Stomach smooth muscle (tissue), 2 donors: ENCODE measurements at regions not wholly inside any gene's neighbourhood (a gene's known extent, or its start where the extent isn't known, plus 50 kb on each side); places are given as distances from the start of the nearest gene placed in this dataset.

Experiments
- H3K27ac ChIP-seq: one replicate; pipeline ENCODE4 v1.7.0; 2013; ENCODE audit warnings: mild to moderate bottlenecking, low read length, inconsistent platforms
- H3K27me3 ChIP-seq, 2 donors: one replicate each; pipeline ENCODE4 v1.7.0; 2013; ENCODE audit warnings: low read length in 2 of 2; ENCODE audit not compliant: insufficient read depth in 2 of 2, control insufficient read depth in 1 of 2
- H3K36me3 ChIP-seq, 2 donors: one replicate each; pipeline ENCODE4 v1.7.0; 2013; ENCODE audit warnings: low read length in 2 of 2; ENCODE audit not compliant: control insufficient read depth in 2 of 2, insufficient read depth in 2 of 2
- H3K4me1 ChIP-seq: one replicate; pipeline ENCODE4 v1.7.0; 2013; ENCODE audit warnings: low read length; ENCODE audit not compliant: control insufficient read depth, insufficient read depth
- H3K4me3 ChIP-seq, 2 donors: one replicate each; pipeline ENCODE4 v1.7.0; 2013; ENCODE audit warnings: low read length in 2 of 2
- H3K9ac ChIP-seq, 2 donors: one replicate each; pipeline ENCODE4 v1.7.0; 2013; ENCODE audit warnings: low read length in 2 of 2, mild to moderate bottlenecking in 1 of 2
- H3K9me3 ChIP-seq, 2 donors: one replicate each; pipeline ENCODE4 v1.7.0; 2013; ENCODE audit warnings: low read length in 2 of 2; ENCODE audit not compliant: control insufficient read depth in 2 of 2
- donor health status: healthy.
- donor health status: Pancreatic carcinoma.

DNA sequence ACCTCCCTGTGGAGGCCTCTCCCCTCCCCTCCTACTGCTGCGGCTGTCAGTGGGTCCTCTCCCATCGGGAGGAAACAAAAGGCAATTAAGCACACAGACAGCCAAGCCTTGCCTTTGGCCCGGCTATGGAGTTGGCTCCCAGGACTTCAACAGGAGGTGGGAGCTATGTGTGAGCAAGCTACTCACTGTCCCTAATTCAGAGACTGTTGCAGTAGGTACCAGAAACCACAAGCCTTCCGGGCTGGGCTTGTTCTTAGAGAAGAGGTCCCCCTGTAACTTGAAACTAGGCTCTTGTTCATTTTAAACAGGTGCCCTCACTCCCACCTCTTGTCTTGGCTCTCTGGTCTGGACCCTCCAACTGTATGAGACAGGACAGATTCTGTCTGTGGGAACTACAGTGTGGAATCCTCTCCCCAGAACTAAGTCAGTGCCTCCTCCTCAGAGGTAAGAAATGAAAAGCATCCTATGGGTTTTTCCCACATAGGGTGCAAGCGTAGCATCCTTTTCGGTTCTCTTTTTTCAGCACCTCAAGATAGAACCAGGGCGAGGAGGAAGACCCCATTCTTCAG lies 561.1 kb downstream of the EBF1 start:
- no peaks in the 10 kb centered on the region for H3K9me3 ChIP-seq
- H3K27me3 ChIP-seq = peaks cover 0 to 2% of the 10 kb centered on the region in 2 donors
- H3K4me1 ChIP-seq = no peaks in the 10 kb centered on the region
- no peak overlapping the region for H3K9ac ChIP-seq
- no peak overlapping the region for H3K27ac ChIP-seq
- H3K36me3 ChIP-seq = no peaks in the 10 kb centered on the region
- H3K4me3 ChIP-seq = no peak overlapping the region

DNA sequence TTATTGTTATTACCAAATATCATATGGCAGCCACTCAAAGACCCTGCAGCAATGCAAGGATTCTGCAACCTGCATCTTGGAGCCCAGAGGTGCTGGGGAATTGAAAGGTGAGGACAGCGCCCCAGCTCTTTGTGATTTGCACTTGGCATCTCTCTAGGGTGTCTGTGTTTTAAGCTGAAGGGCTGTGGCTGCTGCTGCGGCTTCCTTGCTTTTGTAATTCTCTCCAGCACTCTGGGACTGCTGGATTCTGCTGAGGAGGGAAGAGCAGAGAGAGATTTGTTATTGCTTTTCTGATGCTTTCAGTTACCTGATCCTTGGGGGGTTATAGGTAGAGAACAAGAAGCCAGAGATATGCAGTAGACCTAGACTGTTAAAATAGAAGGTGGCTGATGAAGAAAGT lies 562.4 kb downstream of the EBF1 start:
- Histone ChIP-seq H3K9ac (no peak overlapping the region), H3K27me3 (peaks cover 0 to 2% of the 10 kb centered on the region in 2 donors), H3K9me3 (no peaks in the 10 kb centered on the region), H3K27ac (no peak overlapping the region), H3K36me3 (no peaks in the 10 kb centered on the region), H3K4me1 (no peaks in the 10 kb centered on the region), H3K4me3 (no peak overlapping the region)

DNA sequence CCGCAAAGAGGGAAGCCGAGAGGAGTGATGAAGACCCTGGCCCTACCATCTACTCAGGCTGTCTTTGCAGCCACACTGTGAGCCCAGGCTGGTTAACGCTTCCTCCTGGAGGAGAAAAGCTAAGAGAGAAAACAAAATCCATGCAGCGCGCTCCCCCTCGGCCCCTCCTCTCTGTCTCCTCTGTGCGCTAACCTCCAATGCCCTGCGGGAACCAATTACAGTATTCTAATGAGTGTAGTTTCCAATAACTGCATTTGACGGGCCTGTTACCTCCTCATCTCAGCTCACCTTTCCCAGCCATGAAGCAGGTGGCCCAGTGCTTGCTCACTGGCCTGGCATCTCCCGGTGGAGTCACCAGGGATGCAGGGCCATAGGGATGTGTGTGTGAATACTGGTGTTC lies 565.5 kb downstream of the EBF1 start:
- no peak overlapping the region for H3K9ac ChIP-seq
- no peaks in the 10 kb centered on the region for H3K27me3 ChIP-seq
- H3K36me3 ChIP-seq = no peaks in the 10 kb centered on the region
- no peaks in the 10 kb centered on the region for H3K4me1 ChIP-seq
- H3K4me3 ChIP-seq = no peak overlapping the region
- H3K9me3 ChIP-seq = no peaks in the 10 kb centered on the region
- H3K27ac ChIP-seq = no peak overlapping the region

DNA sequence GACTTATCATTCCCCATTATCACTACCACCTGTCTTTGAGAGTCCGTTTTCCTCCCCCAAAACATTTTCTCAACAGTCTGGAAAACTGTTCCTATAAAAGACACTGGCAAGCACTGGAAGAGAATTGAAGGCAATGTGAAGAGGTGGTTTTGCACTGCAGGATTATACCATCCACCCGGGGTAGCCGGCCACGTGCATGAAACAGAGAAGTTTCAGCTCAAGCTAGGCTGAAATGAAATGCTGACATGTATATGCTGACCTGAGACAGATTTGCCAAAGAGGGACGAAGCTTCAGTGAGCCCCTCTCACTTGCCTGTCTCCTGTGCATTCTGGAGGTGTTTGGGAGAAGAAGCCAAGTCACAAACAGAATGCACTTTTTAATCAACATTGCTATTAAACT lies 567.0 kb downstream of the EBF1 start:
- Histone ChIP-seq H3K27ac (no peak overlapping the region), H3K27me3 (no peaks in the 10 kb centered on the region), H3K4me3 (no peak overlapping the region), H3K9me3 (no peaks in the 10 kb centered on the region), H3K9ac (no peak overlapping the region), H3K36me3 (no peaks in the 10 kb centered on the region), H3K4me1 (no peaks in the 10 kb centered on the region)

DNA sequence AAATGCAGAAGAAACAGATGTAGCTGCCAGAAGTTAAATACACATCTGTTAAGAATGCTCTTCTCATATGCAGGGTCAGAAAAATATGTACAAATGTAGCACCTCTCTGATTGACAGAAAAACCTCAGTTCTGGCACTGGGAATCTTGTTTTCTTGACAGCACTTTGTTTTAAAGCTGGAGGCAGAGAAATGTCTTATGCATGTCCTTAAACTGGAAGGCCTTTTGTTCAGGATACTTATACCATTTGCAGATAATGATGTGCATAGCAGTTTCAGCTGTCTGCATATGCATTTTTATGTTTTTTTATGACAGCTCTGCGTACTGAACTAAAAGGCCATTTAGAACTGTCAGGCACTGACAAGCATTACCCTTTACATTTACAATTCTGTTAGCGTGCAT lies 567.9 kb downstream of the EBF1 start:
- H3K27ac ChIP-seq = no peak overlapping the region
- H3K9me3 ChIP-seq = no peaks in the 10 kb centered on the region
- H3K9ac ChIP-seq = no peak overlapping the region
- H3K4me3 ChIP-seq = no peak overlapping the region
- no peaks in the 10 kb centered on the region for H3K36me3 ChIP-seq
- H3K27me3 ChIP-seq = no peaks in the 10 kb centered on the region
- no peaks in the 10 kb centered on the region for H3K4me1 ChIP-seq

DNA sequence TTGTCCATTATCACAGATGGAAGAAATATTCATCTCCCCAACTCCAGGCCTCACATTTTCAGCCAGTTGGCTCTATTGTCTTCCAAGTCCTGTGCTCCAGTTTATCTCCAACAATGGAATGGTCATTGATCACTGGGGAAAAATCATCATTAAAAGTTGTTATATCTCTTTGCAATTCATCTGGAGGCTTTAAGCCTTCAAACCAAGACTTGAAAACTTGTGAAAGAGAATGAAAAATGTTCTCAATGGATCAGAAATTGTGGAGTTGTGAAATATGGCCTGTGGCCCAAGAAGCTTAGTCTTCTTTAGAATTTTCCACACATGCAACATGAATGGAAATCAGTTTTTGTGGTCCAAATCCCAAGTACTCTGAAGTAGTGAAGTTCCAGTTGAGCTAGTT lies 569.6 kb downstream of the EBF1 start:
- no peaks in the 10 kb centered on the region for H3K4me1 ChIP-seq
- no peak overlapping the region for H3K27ac ChIP-seq
- no peak overlapping the region for H3K9ac ChIP-seq
- H3K9me3 ChIP-seq = no peaks in the 10 kb centered on the region
- H3K4me3 ChIP-seq = no peak overlapping the region
- H3K27me3 ChIP-seq = no peaks in the 10 kb centered on the region
- H3K36me3 ChIP-seq = no peaks in the 10 kb centered on the region

DNA sequence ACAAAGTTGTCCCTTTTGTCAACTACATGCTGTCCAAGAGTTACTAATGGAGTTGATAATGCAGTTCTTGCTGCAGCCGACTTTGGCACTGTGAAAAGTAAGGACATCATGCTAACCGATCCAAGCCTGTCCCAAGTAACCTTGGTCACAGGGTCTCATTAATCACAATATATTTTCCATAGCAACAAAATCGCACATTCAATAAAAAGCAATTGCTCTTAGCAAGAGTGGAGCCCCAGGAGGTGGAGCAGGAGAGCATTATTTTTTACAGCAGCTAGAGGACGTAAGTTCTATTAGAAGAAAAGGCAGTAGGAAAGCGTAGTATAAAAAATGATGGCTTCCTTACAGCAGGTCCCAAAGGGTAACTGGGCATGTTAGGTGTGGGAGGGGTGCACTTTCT lies 570.3 kb downstream of the EBF1 start:
- H3K27ac ChIP-seq = no peak overlapping the region
- no peaks in the 10 kb centered on the region for H3K9me3 ChIP-seq
- no peak overlapping the region for H3K9ac ChIP-seq
- no peaks in the 10 kb centered on the region for H3K4me1 ChIP-seq
- no peaks in the 10 kb centered on the region for H3K36me3 ChIP-seq
- no peak overlapping the region for H3K4me3 ChIP-seq
- no peaks in the 10 kb centered on the region for H3K27me3 ChIP-seq

DNA sequence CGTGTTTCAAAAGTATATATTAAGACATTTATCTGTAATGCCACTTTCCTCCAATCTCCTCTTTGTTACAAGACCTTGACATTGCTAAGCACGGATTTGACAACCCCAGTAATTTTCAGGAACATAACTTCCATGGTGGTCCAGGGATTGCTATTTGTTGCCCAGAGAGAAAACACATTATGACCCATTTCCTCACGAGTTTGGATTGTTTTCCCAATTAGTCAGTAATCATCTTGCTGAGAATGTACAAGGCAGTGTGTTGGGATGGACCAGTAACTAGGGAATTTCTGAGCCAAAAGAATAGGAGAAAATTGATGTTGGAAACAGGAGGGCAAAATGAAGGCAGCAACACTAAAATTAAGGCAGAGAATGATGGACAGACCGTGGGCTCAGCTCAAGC lies 574.1 kb downstream of the EBF1 start:
- no peak overlapping the region for H3K9ac ChIP-seq
- no peaks in the 10 kb centered on the region for H3K27me3 ChIP-seq
- no peak overlapping the region for H3K4me3 ChIP-seq
- H3K36me3 ChIP-seq = no peaks in the 10 kb centered on the region
- H3K4me1 ChIP-seq = no peaks in the 10 kb centered on the region
- no peaks in the 10 kb centered on the region for H3K9me3 ChIP-seq
- H3K27ac ChIP-seq = no peak overlapping the region

DNA sequence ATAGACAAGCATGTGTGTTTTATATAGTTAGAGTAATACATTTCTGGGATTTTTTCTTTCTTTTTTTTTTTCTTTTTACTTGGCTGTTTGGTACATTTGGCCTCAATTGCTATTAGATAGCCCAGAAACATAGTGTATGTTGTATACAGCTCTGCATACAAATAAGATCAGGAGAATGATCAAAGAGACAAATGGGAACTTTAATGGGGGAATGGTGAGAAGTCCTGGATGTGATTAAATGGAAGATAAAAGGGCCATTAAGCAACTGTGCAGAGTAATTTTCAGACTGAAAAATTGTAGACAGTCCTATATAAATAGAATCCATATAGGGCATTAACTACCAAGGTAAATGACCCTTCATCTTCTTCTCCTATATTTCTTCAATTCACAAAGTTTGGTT lies 575.6 kb downstream of the EBF1 start:
- Histone ChIP-seq H3K4me1 (no peaks in the 10 kb centered on the region), H3K4me3 (no peak overlapping the region), H3K36me3 (no peaks in the 10 kb centered on the region), H3K9me3 (no peaks in the 10 kb centered on the region), H3K9ac (no peak overlapping the region), H3K27ac (no peak overlapping the region), H3K27me3 (no peaks in the 10 kb centered on the region)

DNA sequence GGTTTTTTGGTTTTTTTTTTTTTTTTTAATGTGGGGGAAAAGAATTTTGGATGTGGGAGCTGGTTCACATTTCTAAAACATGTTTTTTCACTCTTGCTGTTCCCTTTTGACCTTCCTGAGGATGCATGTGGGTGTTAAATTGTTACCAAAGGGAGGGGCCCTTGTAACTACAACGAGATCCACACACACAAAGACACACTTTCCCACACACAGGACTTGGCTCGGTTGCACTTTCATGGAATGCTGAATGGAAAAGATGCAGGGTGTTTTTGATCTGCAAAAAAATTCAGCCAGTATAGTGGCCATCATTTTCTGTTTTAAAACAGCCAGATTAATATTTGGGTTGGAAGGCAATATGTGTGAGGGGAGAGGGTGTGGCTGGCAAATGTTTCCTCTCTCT lies 576.9 kb downstream of the EBF1 start:
- no peak overlapping the region for H3K27ac ChIP-seq
- no peaks in the 10 kb centered on the region for H3K4me1 ChIP-seq
- H3K27me3 ChIP-seq = no peaks in the 10 kb centered on the region
- no peaks in the 10 kb centered on the region for H3K36me3 ChIP-seq
- H3K4me3 ChIP-seq = no peak overlapping the region
- H3K9me3 ChIP-seq = no peaks in the 10 kb centered on the region
- no peak overlapping the region for H3K9ac ChIP-seq

DNA sequence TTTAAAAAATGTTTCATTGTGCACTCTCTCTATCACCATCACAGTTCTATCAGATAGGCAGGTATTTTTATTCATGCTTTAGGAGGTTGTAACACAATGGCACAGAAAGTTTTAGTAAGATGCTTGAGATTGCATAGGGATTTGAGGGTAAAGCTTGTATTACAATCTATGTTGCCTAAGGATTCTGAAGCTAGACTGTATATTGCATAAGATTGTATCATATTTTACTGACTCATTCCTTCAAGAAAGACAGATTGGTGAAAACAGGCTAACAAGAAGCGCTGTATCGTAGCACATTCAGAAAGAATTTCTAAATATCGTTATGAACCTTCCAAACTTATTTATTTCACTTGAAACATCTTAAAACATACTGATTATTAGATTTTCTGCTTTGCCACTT lies 577.7 kb downstream of the EBF1 start:
- H3K4me3 ChIP-seq = no peak overlapping the region
- no peak overlapping the region for H3K27ac ChIP-seq
- no peaks in the 10 kb centered on the region for H3K4me1 ChIP-seq
- H3K9me3 ChIP-seq = no peaks in the 10 kb centered on the region
- H3K27me3 ChIP-seq = no peaks in the 10 kb centered on the region
- no peak overlapping the region for H3K9ac ChIP-seq
- no peaks in the 10 kb centered on the region for H3K36me3 ChIP-seq
